ENCODE measurements at regions not wholly inside any gene's neighbourhood (a gene's known extent, or its start where the extent isn't known, plus 50 kb on each side); places are given as distances from the start of the nearest gene placed in this dataset.

GRCh38 chr10:8238986-8239385 lies 184.5 kb downstream of the GATA3 start:
- H3K9ac ChIP-seq: no peak overlapping the region
- Mint-ChIP-seq H3K4me3 (no peak overlapping the region), H3K27me3 (ENCODE audit: insufficient read depth, low read depth) (peaks cover 2% of the 10 kb centered on the region), H3K4me1 (no peaks in the 10 kb centered on the region), H3K27ac (no peak overlapping the region), H3K36me3 (no peaks in the 10 kb centered on the region), H3K9me3 (no peaks in the 10 kb centered on the region)
- H4K20me1 ChIP-seq (ENCODE audit: low read depth): no peaks in the 10 kb centered on the region
- H3F3A ChIP-seq (ENCODE audit: low read depth): no peaks in the 10 kb centered on the region
- no peaks in the 10 kb centered on the region for H3K79me2 ChIP-seq (ENCODE audit: low read depth)
- DNase-seq (ENCODE audit: low spot score): no peak
- no peaks in the 10 kb centered on the region for H3K36me3 ChIP-seq
- no peaks in the 10 kb centered on the region for H3K27me3 ChIP-seq
- H3K9me3 ChIP-seq (ENCODE audit: low read depth): no peaks in the 10 kb centered on the region
- no peak overlapping the region for H3K4me2 ChIP-seq
- H3K4me3 ChIP-seq: no peak overlapping the region
- H3K27ac ChIP-seq: no peak overlapping the region
- no peaks in the 10 kb centered on the region for H3K4me1 ChIP-seq
- H2AFZ ChIP-seq (replicated peaks): no peak overlapping the region
- no peak for TF ChIP-seq CTCF (IDR thresholded peaks at IDR 0.05)
- no peak for TF ChIP-seq EZH2phosphoT487 (IDR thresholded peaks at IDR 0.05)
- no peak for TF ChIP-seq EZH2 (IDR thresholded peaks at IDR 0.05)

- Mint-ChIP-seq H3K4me1 (no peaks in the 10 kb centered on the region), H3K36me3 (no peaks in the 10 kb centered on the region), H3K4me3 (no peak overlapping the region), H3K27me3 (ENCODE audit: insufficient read depth, low read depth) (no peaks in the 10 kb centered on the region), H3K9me3 (no peaks in the 10 kb centered on the region), H3K27ac (no peak overlapping the region)
- no peaks in the 10 kb centered on the region for H3K79me2 ChIP-seq (ENCODE audit: low read depth)
- H3K4me3 ChIP-seq: no peak overlapping the region
- H3K9ac ChIP-seq: no peak overlapping the region
- H3K4me2 ChIP-seq: no peak overlapping the region
- no peaks in the 10 kb centered on the region for H3K27me3 ChIP-seq
- H4K20me1 ChIP-seq (ENCODE audit: low read depth): no peaks in the 10 kb centered on the region
- no peak for TF ChIP-seq EZH2phosphoT487 (IDR thresholded peaks at IDR 0.05)
- H3K36me3 ChIP-seq: no peaks in the 10 kb centered on the region
- no peaks in the 10 kb centered on the region for H3K4me1 ChIP-seq
- no peak overlapping the region for H2AFZ ChIP-seq (replicated peaks)
- H3K9me3 ChIP-seq (ENCODE audit: low read depth): no peaks in the 10 kb centered on the region
- no peak for DNase-seq (ENCODE audit: low spot score)
- H3K27ac ChIP-seq: no peak overlapping the region
- no peaks in the 10 kb centered on the region for H3F3A ChIP-seq (ENCODE audit: low read depth)
These were observed 186.4 kb downstream of the GATA3 start for GRCh38 chr10:8240861-8241260.

GRCh38 chr10:8242295-8242872 lies 187.9 kb downstream of the GATA3 start:
- Histone ChIP-seq H3K79me2 (ENCODE audit: low read depth) (no peaks in the 10 kb centered on the region), H3K9ac (no peak overlapping the region), H3K4me2 (no peak overlapping the region), H3K9me3 (ENCODE audit: low read depth) (no peaks in the 10 kb centered on the region), H3K27me3 (no peaks in the 10 kb centered on the region), H3F3A (ENCODE audit: low read depth) (no peaks in the 10 kb centered on the region), H4K20me1 (ENCODE audit: low read depth) (no peaks in the 10 kb centered on the region), H3K36me3 (no peaks in the 10 kb centered on the region), H3K27ac (no peak overlapping the region), H3K4me3 (no peak overlapping the region), H2AFZ (replicated peaks) (no peak overlapping the region), H3K4me1 (no peaks in the 10 kb centered on the region)
- H3K27ac Mint-ChIP-seq: no peak overlapping the region
- H3K4me1 Mint-ChIP-seq: no peaks in the 10 kb centered on the region
- no peaks in the 10 kb centered on the region for H3K27me3 Mint-ChIP-seq (ENCODE audit: insufficient read depth, low read depth)
- no peaks in the 10 kb centered on the region for H3K9me3 Mint-ChIP-seq
- H3K4me3 Mint-ChIP-seq: no peak overlapping the region
- DNase-seq (ENCODE audit: low spot score): no peak
- TF ChIP-seq EZH2 (IDR thresholded peaks at IDR 0.05) (no peak), CTCF (IDR thresholded peaks at IDR 0.05) (no peak), EZH2phosphoT487 (IDR thresholded peaks at IDR 0.05) (no peak)
- H3K36me3 Mint-ChIP-seq: no peaks in the 10 kb centered on the region

GRCh38 chr10:8245131-8245813 lies 190.8 kb downstream of the GATA3 start:
- Histone ChIP-seq H3K4me2 (no peak overlapping the region), H3K36me3 (no peaks in the 10 kb centered on the region), H3K9ac (no peak overlapping the region), H3K4me1 (no peaks in the 10 kb centered on the region), H2AFZ (replicated peaks) (no peak overlapping the region), H3K27ac (no peak overlapping the region), H3K4me3 (no peak overlapping the region), H4K20me1 (ENCODE audit: low read depth) (no peaks in the 10 kb centered on the region), H3F3A (ENCODE audit: low read depth) (no peaks in the 10 kb centered on the region), H3K27me3 (no peaks in the 10 kb centered on the region), H3K79me2 (ENCODE audit: low read depth) (no peaks in the 10 kb centered on the region), H3K9me3 (ENCODE audit: low read depth) (no peaks in the 10 kb centered on the region)
- no peak for DNase-seq (ENCODE audit: low spot score)
- no peak overlapping the region for H3K27ac Mint-ChIP-seq
- H3K4me1 Mint-ChIP-seq: no peaks in the 10 kb centered on the region
- TF ChIP-seq EZH2 (IDR thresholded peaks at IDR 0.05): no peak
- no peak for TF ChIP-seq EZH2phosphoT487 (IDR thresholded peaks at IDR 0.05)
- TF ChIP-seq CTCF (IDR thresholded peaks at IDR 0.05): no peak
- H3K36me3 Mint-ChIP-seq: no peaks in the 10 kb centered on the region
- no peaks in the 10 kb centered on the region for H3K9me3 Mint-ChIP-seq
- H3K27me3 Mint-ChIP-seq (ENCODE audit: insufficient read depth, low read depth): no peaks in the 10 kb centered on the region
- H3K4me3 Mint-ChIP-seq: no peak overlapping the region

All from neural progenitor cell (in vitro differentiated cells).